Dendritic cell treated with granulocyte-macrophage colony-stimulating factor and Interleukin-4, amounts not matched to agents 40 ng/mL and 50 ng/mL, for 4 days (primary cell): ENCODE measurements at regions not wholly inside any gene's neighbourhood (a gene's known extent, or its start where the extent isn't known, plus 50 kb on each side); places are given as distances from the start of the nearest gene placed in this dataset.

Experiments used
- H3K27ac Mint-ChIP-seq: one replicate; pipeline ENCODE4 v1.8.0; 2022; ENCODE audit warnings: mild to moderate bottlenecking, mixed read lengths
- H3K27me3 Mint-ChIP-seq: one replicate; pipeline ENCODE4 v1.8.0; 2022; ENCODE audit warnings: mild to moderate bottlenecking, mixed read lengths
- H3K36me3 Mint-ChIP-seq: one replicate; pipeline ENCODE4 v1.8.0; 2022; ENCODE audit warnings: low read depth, mixed read lengths
- H3K4me1 Mint-ChIP-seq: one replicate; pipeline ENCODE4 v1.8.0; 2022; ENCODE audit warnings: low read depth, mixed read lengths
- H3K4me3 Mint-ChIP-seq: one replicate; pipeline ENCODE4 v1.8.0; 2022; ENCODE audit warnings: mild to moderate bottlenecking, moderate library complexity, mixed read lengths
- H3K9me3 Mint-ChIP-seq: one replicate; pipeline ENCODE4 v1.8.0; 2022; ENCODE audit warnings: mixed read lengths
- intact Hi-C: fragments of 100-400 bp; cut with micrococcal nuclease; formaldehyde crosslinking; loops from one replicate; pipeline ENCODE4 v1.15.0; 2022

GRCh38 chr2:57105694-57106093 lies 921.9 kb downstream of the CCDC85A start:
- Mint-ChIP-seq H3K4me3 (no peak overlapping the region), H3K27me3 (no peaks in the 10 kb centered on the region), H3K9me3 (peaks cover 37% of the 10 kb centered on the region), H3K36me3 (no peaks in the 10 kb centered on the region), H3K4me1 (no peaks in the 10 kb centered on the region), H3K27ac (no peak overlapping the region)
- intact Hi-C loops: no loop called here

DNA sequence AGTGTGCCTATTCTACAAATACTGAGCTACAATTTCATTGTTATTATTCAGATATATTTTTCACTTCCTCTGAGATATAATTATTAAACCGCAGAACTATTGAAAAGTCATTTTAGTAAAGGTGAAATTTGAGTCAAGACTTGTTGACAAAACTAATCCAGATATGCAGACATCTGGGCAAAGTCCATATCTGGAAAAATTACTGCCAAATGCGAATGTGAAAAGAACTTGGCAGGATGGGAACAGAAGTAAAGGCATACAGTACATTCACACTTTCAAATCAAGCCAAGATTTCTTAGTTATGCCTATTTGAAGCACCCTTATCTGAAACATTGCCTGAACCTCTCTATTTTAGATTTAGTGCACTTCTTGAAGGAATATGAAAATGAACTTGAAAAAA lies 923.6 kb downstream of the CCDC85A start:
- Mint-ChIP-seq H3K4me1 (no peaks in the 10 kb centered on the region), H3K27me3 (no peaks in the 10 kb centered on the region), H3K4me3 (no peak overlapping the region), H3K27ac (no peak overlapping the region), H3K36me3 (no peaks in the 10 kb centered on the region), H3K9me3 (peaks cover 35% of the 10 kb centered on the region)
- intact Hi-C loops: no loop called here

- H3K4me3 Mint-ChIP-seq: no peak overlapping the region
- H3K9me3 Mint-ChIP-seq: peaks cover 23% of the 10 kb centered on the region
- H3K27ac Mint-ChIP-seq: no peak overlapping the region
- intact Hi-C loops: no loop called here
- no peaks in the 10 kb centered on the region for H3K27me3 Mint-ChIP-seq
- no peaks in the 10 kb centered on the region for H3K4me1 Mint-ChIP-seq
- H3K36me3 Mint-ChIP-seq: no peaks in the 10 kb centered on the region
These were observed 927.7 kb downstream of the CCDC85A start for GRCh38 chr2:57111531-57111930.

DNA sequence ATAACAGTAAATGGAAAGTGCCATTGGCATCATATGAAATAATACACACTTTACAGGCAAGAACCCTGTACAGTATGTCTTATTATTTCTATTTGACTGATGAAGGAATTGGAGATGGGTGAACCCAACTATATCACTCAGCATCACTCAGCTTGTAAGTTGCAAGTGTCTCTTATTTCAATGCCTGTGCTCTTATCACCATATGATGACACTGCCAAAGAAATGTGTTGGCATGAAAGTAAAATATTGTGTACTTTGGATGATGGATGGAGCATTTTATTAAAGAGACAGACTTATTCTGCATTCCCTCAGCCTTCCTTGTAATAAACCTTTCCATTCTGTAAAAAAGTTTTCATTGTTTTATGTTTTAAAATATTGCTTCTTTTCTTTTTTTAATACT lies 927.5 kb upstream of the VRK2 start:
- no peak overlapping the region for H3K4me3 Mint-ChIP-seq
- H3K9me3 Mint-ChIP-seq: no peaks in the 10 kb centered on the region
- no peaks in the 10 kb centered on the region for H3K36me3 Mint-ChIP-seq
- no peaks in the 10 kb centered on the region for H3K4me1 Mint-ChIP-seq
- no peaks in the 10 kb centered on the region for H3K27me3 Mint-ChIP-seq
- intact Hi-C loops: no loop called here
- H3K27ac Mint-ChIP-seq: no peak overlapping the region

GRCh38 chr2:57126410-57126809 lies 920.2 kb upstream of the VRK2 start:
- intact Hi-C loops: no loop called here
- H3K9me3 Mint-ChIP-seq: no peaks in the 10 kb centered on the region
- H3K27ac Mint-ChIP-seq: no peak overlapping the region
- H3K27me3 Mint-ChIP-seq: no peaks in the 10 kb centered on the region
- H3K4me3 Mint-ChIP-seq: no peak overlapping the region
- H3K4me1 Mint-ChIP-seq: no peaks in the 10 kb centered on the region
- no peaks in the 10 kb centered on the region for H3K36me3 Mint-ChIP-seq

DNA sequence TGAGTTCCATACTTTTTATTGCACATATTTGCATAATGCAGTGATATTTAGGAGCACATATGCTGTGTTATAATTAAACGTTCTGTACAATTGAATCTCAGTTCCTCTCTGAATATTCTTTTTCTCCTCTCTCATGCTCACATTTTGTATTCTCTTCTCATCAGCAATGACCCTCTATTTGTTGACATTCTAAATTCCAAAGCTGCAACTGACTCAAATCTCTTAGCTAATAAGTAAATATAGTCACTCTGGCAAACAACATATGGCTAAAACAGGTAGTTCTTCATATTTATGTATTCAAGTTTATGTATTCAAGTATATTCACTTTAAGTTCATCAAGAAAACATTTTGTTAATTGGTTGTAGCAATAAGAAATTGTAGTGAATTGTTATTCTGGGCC lies 907.4 kb upstream of the VRK2 start:
- intact Hi-C loops: no loop called here
- H3K27me3 Mint-ChIP-seq: no peaks in the 10 kb centered on the region

GRCh38 chr2:57141269-57141668 lies 905.3 kb upstream of the VRK2 start:
- Mint-ChIP-seq H3K27me3 (no peaks in the 10 kb centered on the region), H3K4me1 (no peaks in the 10 kb centered on the region), H3K9me3 (peaks cover 29% of the 10 kb centered on the region), H3K4me3 (no peak overlapping the region), H3K36me3 (no peaks in the 10 kb centered on the region), H3K27ac (no peak overlapping the region)
- intact Hi-C loops: no loop called here

More for the DNA sequence above, 907.4 kb upstream of the VRK2 start:
- Mint-ChIP-seq H3K9me3 (peaks cover 8% of the 10 kb centered on the region), H3K4me3 (no peak overlapping the region), H3K27ac (no peak overlapping the region), H3K4me1 (no peaks in the 10 kb centered on the region), H3K36me3 (no peaks in the 10 kb centered on the region)

- no peaks in the 10 kb centered on the region for H3K27me3 Mint-ChIP-seq
- H3K4me1 Mint-ChIP-seq: no peaks in the 10 kb centered on the region
- peaks cover 78% of the 10 kb centered on the region for H3K9me3 Mint-ChIP-seq
- intact Hi-C loops: no loop called here
- no peak overlapping the region for H3K27ac Mint-ChIP-seq
- H3K36me3 Mint-ChIP-seq: no peaks in the 10 kb centered on the region
- no peak overlapping the region for H3K4me3 Mint-ChIP-seq
These were observed 899.7 kb upstream of the VRK2 start for GRCh38 chr2:57146951-57147350.

DNA sequence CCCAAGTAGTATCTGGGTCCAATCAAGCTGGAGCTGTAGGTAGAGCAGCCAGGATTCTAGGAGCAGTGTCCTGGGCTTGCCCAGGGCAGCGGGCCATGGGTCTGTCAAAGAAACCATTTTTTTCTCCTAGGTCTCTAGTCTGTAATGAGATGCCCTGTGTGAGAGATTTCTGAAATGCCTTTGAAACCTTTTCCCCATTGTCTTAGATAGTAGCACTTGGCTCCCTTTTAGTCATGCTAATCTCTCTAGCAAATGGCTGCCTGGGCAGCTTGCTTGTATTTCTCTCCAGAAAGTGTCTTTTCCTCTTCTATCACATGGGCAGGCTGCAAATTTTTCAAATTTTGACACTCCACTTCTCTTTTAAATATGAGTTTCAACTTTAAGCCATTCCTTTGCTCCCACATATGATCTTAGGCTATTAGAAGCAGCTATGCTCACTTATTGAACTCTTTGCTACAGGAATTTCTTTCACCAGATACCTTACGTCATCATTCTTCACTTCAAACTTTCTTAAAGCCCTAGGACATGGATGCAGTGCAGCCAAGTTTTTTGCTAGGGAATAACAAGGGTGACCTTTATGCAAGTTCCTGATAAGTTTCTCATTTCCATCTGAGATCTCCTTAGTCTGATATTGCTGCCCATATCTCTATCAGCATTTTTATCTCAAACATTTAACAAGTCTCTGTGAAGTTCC lies 890.2 kb upstream of the VRK2 start:
- H3K9me3 Mint-ChIP-seq: peaks cover 41% of the 10 kb centered on the region
- no peak overlapping the region for H3K27ac Mint-ChIP-seq
- H3K27me3 Mint-ChIP-seq: no peaks in the 10 kb centered on the region
- H3K4me3 Mint-ChIP-seq: no peak overlapping the region
- intact Hi-C loops: no loop called here
- H3K36me3 Mint-ChIP-seq: no peaks in the 10 kb centered on the region
- no peaks in the 10 kb centered on the region for H3K4me1 Mint-ChIP-seq

DNA sequence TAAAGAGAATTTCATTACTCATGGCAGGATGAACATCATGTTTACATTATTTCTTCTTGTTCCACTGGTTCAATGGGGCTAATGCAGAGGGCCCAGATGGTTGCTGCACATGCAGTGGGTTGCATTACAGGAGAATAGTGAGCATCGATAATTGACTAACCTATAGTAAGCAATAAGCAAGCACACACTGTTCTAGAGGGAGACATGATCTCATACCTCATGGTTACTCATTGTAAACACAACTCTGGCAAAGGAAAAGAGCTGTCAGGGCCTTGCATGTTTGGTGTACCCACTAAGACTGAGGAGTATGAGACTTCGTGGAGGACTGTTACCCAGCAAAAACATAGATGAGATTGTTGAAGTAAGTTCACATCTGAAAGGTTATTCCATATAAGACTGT lies 885.6 kb upstream of the VRK2 start:
- intact Hi-C loops: no loop called here
- Mint-ChIP-seq H3K4me1 (no peaks in the 10 kb centered on the region), H3K27ac (no peak overlapping the region), H3K4me3 (no peak overlapping the region), H3K27me3 (no peaks in the 10 kb centered on the region), H3K36me3 (no peaks in the 10 kb centered on the region), H3K9me3 (peaks cover 32% of the 10 kb centered on the region)

DNA sequence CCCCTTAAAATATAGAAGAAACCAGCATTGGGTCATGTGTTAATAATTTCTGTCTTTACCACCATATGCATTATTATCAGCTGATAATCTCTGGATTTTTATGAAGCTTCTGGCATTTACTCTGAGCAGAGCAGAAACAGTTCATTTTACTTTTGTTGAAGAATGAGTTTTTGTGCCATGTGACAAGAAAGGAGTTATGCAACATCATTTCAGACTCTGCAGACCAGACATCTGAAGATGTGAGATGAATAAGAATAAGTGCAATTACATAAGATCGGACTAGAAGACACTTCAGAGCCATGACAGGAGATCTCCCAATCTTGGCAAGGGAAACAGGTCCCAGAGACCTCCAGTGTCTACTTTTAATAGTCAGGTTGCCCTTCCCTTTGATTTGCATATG lies 869.4 kb upstream of the VRK2 start:
- H3K4me1 Mint-ChIP-seq: no peaks in the 10 kb centered on the region
- no peak overlapping the region for H3K27ac Mint-ChIP-seq
- no peaks in the 10 kb centered on the region for H3K27me3 Mint-ChIP-seq
- no peaks in the 10 kb centered on the region for H3K36me3 Mint-ChIP-seq
- intact Hi-C loops: no loop called here
- no peak overlapping the region for H3K4me3 Mint-ChIP-seq
- H3K9me3 Mint-ChIP-seq: peaks cover 8% of the 10 kb centered on the region

- H3K27ac Mint-ChIP-seq: no peak overlapping the region
- intact Hi-C loops: no loop called here
- H3K36me3 Mint-ChIP-seq: no peaks in the 10 kb centered on the region
- H3K4me1 Mint-ChIP-seq: no peaks in the 10 kb centered on the region
- no peaks in the 10 kb centered on the region for H3K9me3 Mint-ChIP-seq
- no peaks in the 10 kb centered on the region for H3K27me3 Mint-ChIP-seq
- H3K4me3 Mint-ChIP-seq: no peak overlapping the region
These were observed 866.5 kb upstream of the VRK2 start for GRCh38 chr2:57180042-57180567.

- no peak overlapping the region for H3K4me3 Mint-ChIP-seq
- H3K4me1 Mint-ChIP-seq: no peaks in the 10 kb centered on the region
- no peaks in the 10 kb centered on the region for H3K27me3 Mint-ChIP-seq
- H3K36me3 Mint-ChIP-seq: no peaks in the 10 kb centered on the region
- H3K27ac Mint-ChIP-seq: no peak overlapping the region
- no peaks in the 10 kb centered on the region for H3K9me3 Mint-ChIP-seq
- intact Hi-C loops: no loop called here
These were observed 865.9 kb upstream of the VRK2 start for GRCh38 chr2:57180678-57181077.

DNA sequence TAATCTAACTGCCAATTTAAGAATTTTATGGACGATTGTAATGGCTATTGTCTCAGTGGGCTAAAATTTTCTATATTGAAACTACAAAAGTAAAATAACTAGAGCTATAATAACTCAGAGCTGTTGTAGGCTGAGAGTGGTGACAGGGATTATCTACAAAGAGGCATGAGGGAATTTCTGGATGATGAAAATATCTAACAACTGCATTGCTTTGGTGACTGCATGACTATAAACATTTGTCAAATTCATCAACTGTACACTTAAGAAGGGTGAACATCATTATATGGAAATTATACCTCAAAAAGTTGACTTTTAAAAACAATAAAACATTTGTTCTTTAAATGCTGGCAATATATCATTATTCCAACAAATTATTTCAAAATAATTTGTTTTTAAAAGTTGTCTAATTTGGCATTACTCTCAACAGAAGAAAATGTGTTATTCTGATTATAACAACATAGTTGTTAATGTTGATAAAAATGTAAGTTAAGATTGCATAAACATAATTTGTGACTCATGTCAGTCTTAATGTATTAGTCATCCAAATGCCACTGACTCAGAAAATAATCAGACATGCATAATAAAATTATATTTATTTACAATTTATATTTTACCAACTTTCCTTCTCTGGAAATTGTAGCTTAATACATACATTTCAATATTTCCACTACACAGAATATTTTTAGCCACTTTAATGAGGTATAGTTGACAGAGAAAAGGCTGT lies 865.1 kb upstream of the VRK2 start:
- intact Hi-C loops: no loop called here
- no peak overlapping the region for H3K4me3 Mint-ChIP-seq
- no peaks in the 10 kb centered on the region for H3K36me3 Mint-ChIP-seq
- no peak overlapping the region for H3K27ac Mint-ChIP-seq
- H3K27me3 Mint-ChIP-seq: no peaks in the 10 kb centered on the region
- H3K9me3 Mint-ChIP-seq: no peaks in the 10 kb centered on the region
- no peaks in the 10 kb centered on the region for H3K4me1 Mint-ChIP-seq

DNA sequence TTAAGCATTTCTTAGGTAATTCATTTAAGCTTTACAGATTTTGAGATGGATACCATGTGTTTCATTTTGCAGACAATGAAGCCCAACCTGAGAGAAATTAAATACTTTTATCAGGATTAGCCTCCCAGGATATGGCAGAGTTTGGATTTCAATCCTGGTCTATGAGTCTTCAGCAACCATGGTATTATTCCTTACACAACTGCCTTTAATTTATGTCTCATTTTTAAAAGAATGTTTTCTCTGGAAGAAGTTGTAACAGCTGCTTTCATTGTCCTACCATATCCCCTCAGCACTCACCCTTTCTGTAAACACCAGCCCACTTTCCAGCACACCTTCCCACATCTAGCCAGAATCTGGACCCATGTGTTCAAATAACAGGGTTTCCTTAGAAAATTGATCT lies 863.7 kb upstream of the VRK2 start:
- Mint-ChIP-seq H3K4me3 (no peak overlapping the region), H3K4me1 (no peaks in the 10 kb centered on the region), H3K27me3 (no peaks in the 10 kb centered on the region), H3K36me3 (no peaks in the 10 kb centered on the region), H3K9me3 (no peaks in the 10 kb centered on the region), H3K27ac (no peak overlapping the region)
- intact Hi-C loops: no loop called here
